GM13976 (cell line): ENCODE measurements at regions not wholly inside any gene's neighbourhood (a gene's known extent, or its start where the extent isn't known, plus 50 kb on each side); places are given as distances from the start of the nearest gene placed in this dataset.

Experiments
- DNase-seq: peaks from one replicate; pipeline ENCODE4 v3.0.0; 2012; ENCODE audit warnings: low spot score
- CTCF ChIP-seq: IDR thresholded peaks from 2 replicates; pipeline ENCODE4 v1.5.1; 2012; ENCODE audit warnings: borderline replicate concordance, mild to moderate bottlenecking; ENCODE audit not compliant: insufficient read depth; ENCODE audit errors: extremely low read depth, missing control alignments, control extremely low read depth
- in situ Hi-C: fragments of 300-500 bp; cut with MboI; formaldehyde crosslinking; loops from one replicate; pipeline ENCODE4 v1.12.0; 2022; ENCODE audit warnings: low sequenced_read_pairs, mixed read lengths, inconsistent platforms; ENCODE audit not compliant: unreplicated experiment

GRCh38 chr12:107440606-107441005 lies 245.0 kb upstream of the PWP1 start:
- no peak for DNase-seq
- TF ChIP-seq CTCF = no peak
- in situ Hi-C loops = no loop called here

- no peak for TF ChIP-seq CTCF
- no peak for DNase-seq
- in situ Hi-C loops = no loop called here
These were observed 243.8 kb upstream of the PWP1 start for GRCh38 chr12:107441665-107442300.

GRCh38 chr12:107442326-107442987 lies 243.1 kb upstream of the PWP1 start:
- in situ Hi-C loops = no loop called here
- no peak for DNase-seq
- no peak for TF ChIP-seq CTCF

- no peak for TF ChIP-seq CTCF
- DNase-seq = no peak
- in situ Hi-C loops = no loop called here
These were observed 242.1 kb upstream of the PWP1 start for GRCh38 chr12:107443320-107444090.

GRCh38 chr12:107444771-107445170 lies 240.8 kb upstream of the PWP1 start:
- TF ChIP-seq CTCF = no peak
- in situ Hi-C loops = no loop called here
- no peak for DNase-seq

GRCh38 chr12:107446476-107446875 lies 239.1 kb upstream of the PWP1 start:
- in situ Hi-C loops = no loop called here
- no peak for TF ChIP-seq CTCF
- no peak for DNase-seq
